ENCODE measurements at regions not wholly inside any gene's neighbourhood (a gene's known extent, or its start where the extent isn't known, plus 50 kb on each side); places are given as distances from the start of the nearest gene placed in this dataset.
"Not testable (repeated sequence)": the region's sequence is repeated elsewhere in the genome, so short reads cannot be mapped to it uniquely, and the experiment has no call there.

DNA sequence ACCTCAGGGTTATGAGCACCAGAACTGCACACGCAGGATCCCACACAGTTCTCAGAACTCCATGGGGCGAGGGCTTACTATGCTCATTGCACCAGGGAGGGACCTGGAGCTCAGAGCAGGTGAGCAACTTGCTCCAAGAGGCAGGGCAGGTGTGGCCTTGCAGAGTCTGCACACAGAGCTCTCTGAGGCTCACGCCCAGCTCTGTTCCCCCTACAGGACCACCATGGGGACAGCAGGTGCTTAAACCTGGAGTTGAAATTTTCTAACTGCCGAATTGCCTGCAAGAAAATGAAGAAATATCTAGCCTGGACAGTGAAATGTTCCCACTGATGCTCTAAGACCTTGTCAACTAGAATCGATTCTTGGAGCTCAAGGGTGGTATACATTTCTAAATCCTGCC lies 49.9 kb upstream of the MSMB start:
- not testable (repeated sequence) for DNase-seq

DNA sequence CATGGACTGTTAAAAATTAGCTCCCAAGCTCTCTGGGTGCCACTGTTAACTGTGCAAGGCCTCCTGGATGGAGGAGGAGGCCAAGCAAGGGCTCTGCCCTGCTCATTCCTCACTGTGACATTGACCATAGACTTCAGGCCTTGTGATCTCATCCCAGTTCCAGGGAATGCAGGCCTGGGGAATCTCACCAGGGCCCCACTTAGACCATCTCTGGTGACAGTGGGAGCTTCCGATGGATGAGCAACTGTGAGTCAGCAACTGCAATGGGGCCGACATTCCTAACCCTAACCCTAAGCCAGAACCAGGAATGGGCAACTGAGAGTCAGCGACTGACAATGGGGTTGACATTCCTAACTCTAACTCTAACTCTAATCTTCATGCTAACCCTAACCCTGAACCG lies 50.4 kb upstream of the MSMB start:
- no peak for DNase-seq

DNA sequence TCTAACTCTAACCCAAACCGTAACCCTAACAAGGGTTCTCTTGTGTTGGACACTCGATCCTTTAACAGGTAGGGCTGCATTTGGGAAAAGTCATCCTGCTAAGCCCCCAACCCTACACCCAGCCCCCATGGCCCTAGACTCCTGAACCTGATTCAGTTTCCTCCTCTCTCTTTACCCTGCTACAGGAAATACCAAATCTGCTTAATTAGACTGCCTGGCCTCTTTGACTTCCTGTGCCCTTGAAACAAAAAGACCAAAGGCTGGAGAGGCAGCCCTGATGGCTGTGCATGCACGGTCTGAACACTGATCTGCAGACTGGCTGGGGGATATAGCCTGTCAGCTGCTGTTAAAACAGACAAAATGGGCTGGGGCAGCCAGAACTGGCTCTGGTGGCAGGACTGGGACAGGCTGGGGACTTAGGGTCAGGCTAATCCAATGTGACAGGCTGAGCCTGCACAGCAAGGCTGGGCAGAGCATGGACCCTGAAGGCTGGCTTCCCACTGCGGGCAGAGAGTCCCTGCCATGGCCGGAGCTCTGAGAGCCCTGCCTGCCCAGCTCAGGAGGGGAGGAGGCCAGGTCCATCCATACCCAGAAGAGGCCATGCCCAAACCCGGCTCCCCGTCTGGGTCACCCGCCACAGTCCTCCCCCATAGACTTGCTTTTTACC lies 51.0 kb upstream of the MSMB start:
- no peak for DNase-seq

DNA sequence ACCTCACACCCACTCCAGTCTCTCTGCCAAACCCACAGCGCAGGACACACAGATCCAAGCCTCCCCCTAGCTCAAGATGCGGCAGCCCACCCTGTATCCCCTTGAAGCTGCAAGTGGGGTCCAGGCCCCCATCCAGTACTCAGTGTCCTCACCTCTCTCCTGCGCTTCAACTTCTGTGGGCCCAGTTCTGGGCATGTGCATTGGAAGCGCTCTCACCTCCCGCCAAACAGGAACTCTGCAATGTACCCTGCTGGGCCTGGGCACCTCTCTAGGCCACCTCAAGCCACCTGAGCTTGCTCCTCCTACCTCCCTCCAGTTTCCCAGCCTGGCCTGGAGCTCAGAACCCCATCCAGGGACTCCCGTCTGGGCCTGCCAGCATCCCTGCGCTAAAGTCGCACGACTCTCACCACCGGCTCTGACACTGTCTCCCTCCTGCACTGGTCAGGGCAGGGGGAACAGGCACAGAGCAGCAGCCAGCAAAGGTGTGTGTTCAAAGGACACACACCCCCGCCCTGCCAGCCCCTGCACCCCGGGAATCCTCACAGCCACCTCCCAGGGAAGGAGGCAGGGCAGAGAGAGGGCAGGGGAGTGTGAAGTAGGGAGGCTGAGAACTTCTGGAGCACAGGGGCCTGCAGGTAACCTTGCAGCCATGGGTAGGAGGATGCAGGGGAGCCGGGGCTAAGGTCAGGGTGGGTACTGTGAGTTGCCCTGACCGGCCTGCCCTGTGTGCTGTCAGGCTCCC lies 51.7 kb upstream of the MSMB start:
- no peak for DNase-seq

DNA sequence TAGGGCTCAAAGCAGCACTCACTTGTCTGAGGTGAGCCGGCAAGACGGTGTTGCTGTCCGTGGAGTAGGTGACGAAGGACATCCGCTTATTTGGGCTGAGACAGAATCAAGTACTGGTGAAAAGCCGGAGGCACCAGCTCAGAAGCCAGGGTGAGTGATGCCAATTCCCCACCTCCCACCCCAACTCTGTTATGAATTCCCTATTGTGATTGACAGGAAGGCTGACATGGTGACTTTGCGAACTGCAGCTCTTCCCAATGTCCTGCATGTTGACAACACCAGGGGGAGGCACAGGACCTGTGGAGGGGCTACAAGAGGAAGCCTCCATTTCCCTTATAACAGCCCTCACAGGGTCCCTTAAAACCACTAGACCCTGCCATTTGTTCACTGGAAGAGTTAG lies 52.3 kb upstream of the MSMB start:
- DNase-seq = no peak

DNA sequence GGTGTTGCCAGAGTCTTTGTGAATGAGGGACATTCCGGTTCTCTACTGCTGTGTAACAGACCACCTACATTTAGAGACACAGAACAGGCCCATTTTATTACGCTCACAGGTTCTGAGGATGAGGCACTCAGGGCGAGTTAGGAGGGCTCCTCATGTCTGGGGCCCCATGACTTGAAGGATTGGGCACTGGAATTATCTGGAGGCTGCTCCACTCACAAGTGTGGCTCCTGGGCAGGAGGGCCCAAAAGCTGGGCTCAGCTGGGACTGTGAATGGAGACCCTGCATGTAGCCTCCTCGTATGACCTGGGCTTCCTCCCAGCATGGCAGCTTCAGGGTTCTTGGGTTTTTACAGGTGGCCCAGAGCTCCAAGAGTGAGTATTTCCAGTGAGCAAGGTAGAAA lies 52.9 kb upstream of the MSMB start:
- not testable (repeated sequence) for DNase-seq

DNA sequence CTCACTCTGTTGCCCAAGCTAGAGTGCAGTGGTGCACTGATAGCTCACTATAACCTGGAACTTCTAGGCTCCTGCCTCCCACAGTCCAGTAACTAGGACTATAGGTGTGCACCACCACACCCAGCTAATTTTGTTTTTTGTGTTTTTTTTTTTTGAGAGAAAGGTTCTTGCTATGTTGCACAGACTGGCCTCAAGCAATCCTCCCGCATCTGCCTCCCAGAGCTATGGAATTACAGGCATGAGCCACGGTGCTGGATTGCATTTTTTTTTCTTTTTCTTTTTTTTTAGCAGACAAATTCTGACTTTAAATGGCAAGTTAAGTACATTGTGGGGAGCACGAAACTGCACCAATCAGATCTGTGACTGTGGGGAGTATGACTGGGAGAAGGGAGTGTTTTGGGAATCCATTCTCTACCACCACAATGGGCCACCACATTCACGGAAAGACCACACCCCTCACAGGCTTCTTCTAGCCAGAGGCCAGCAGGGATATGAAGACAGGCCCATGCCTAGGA lies 58.1 kb upstream of the MSMB start:
- DNase-seq = no peak

DNA sequence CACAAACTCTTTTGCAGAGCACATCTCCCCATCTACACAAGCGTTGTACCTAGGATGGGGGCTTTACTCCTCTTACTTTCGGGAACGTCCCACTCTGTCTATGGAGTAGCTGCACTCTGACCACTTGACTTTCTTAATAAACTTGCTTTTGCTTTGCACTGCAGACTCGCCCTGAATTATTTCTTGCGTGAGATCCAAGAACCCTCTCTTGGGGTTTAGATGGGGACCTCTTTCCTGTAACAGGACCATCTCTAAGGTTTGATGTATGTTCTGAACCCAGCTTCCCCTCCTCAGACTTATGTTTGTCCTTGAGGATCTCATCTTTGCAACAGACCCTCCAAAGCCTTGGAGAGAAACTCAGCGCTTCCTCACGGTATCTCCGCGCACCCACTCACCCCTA lies 59.3 kb upstream of the MSMB start:
- not testable (repeated sequence) for DNase-seq

DNA sequence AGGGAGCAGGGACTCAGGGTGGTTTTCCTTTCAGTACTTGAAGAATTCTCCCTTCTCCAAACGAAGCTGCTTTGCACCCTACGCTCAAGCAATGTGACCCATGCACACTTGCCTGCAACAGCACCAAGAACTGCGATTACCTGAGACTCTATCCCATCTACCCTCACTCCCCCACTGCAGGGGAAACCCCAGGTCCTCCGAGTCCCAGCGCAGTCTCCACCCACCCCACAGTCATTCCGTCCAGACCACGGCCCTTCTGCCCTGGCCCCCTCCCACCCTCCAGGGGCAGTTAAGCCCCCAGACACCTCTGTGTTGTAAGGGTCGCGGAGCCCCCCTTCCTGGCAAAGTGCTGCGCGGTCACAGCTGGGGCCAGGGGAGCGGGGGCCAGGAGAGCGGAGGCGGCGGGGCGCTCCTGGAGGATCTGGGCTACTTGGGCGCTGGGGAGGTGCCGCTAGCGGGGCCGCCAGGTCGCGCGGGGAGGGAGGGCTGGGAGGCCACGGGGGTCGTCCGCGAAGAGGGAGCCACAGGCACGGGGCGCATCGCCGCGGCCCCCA lies 59.9 kb upstream of the MSMB start:
- DNase-seq = not testable (repeated sequence)

DNA sequence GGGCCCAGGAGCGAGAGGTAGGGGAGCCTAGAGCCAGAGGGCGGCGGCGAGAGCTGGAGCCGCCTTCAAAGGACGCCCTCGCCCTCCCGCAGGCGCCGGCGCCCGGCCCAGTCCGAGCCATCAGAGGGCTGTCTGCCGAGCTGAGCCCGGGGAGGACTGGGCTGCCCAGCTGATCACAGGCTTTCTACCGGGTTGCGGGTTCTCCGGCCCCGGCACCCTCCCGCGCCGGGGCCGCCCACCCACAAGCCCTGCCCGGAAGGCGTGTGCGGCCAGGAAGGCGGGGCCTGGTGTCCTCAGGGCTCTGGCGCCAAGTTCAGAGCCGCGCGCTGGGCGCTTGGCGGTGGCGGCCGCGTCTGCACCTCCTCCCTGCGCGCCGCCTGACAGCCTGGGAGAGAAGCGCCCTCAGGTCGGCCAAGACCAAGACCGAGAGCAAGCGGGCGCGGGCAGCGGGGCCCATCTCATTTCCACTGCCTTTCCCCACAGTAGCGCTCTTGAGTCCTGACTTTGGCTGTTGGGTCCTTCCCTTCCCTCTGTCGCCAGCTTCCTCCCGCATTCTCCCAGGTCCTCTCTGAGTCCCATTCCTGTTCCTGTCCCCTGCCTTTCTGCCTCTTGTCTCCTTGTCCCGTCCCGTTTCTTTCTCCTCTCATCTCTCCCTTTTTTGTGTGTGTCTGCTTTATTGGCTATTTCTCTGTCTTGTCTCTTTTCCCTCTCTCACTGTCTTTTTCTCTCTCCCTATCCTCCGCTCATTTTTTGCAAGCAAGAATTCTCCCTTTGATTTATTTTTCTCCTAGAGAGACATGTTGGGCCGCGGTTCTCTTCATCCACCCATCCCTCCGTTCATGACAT lies 60.6 kb upstream of the MSMB start:
- peak; percentile 66 to 68 for DNase-seq

DNA sequence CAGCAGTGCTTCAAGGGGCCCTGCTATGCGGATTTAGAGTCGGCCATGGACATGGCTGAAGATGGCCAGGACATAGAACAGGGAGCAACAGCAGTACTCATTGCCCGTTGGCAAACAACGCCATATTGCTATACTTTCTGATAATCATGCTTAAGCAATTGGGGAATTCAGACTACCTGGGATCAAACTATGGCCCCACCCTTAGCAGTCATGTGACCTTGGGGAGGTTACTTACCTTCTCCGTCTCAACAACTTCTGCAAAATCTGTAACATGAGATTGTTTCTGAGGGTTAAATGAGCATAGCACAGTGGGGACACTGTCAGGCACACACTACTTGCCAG lies 62.1 kb upstream of the MSMB start:
- not testable (repeated sequence) for DNase-seq

DNA sequence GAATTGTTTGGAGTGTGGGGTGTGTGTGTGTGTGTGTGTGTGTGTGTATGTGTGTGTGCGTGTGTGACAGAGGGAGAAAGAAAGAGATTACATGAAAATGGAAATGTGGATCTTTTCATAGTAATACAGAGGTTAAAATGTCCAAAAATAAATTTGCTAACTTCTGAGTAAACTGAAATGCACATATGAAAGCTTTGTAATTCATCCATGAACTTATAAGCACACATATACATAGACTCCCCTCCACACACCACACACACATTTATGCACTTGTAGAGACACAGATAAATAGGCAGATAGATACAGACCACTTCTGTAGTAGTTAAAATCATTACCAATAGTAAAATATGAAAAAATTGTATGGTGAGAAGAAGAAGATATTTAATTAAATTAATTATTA lies 108.2 kb upstream of the MSMB start:
- DNase-seq = not testable (repeated sequence)

DNA sequence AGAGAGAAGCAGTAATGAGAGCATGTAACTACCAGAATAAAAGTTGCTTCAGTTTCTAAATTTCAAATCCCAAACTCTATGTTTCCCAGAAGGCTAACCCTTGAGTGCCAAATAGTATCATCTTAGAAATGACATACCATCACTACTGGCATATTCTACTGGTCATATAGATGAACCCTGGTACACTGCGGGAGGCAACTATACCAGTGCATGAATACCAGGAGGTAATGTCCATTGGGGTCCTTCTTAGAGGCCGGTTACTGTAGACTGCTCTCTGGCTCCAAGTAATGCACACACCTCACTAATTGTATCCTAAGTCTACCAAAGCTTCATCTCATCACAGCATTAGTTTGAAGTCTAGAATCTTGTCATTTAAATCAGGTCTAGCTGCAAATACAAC lies 108.6 kb upstream of the MSMB start:
- not testable (repeated sequence) for DNase-seq

DNA sequence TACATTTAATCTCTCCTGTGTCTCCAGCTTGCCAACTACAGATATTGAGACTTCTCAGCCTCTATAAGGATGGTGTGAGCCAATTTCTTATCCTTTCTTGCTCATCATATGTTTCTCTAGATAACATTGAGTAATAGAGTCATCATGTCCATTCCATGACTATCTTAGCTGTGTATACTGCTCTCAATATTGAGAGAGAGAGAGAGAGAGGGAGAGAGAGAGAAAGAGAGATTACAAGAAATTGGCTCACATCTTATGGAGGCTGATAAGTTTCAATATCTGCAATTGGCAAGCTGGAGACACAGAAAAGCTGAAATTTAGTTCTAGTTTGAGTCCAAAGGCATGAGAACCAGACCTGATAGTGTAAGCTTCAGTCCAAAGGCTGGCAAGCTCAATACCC lies 110.8 kb upstream of the MSMB start:
- DNase-seq = not testable (repeated sequence)

DNA sequence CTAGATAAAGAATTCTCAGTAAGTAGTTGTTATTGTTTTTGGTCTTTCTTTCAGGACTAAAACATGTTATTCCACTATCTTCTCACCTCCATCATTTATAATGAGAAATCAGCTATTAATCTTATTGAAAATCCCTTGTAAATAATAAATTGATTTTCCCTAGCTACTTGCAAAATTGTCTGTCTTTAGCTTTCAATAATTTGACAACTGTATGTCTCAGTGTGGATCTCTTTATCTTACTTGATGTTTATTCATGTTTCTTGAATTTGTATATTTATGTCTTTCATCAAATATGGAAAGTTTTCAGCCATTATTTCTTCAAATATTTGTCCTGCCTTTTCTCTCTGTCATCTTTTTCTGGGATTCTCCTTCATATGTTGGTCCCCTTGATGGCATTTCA lies 117.1 kb upstream of the ANTXRL start:
- DNase-seq = no peak

DNA sequence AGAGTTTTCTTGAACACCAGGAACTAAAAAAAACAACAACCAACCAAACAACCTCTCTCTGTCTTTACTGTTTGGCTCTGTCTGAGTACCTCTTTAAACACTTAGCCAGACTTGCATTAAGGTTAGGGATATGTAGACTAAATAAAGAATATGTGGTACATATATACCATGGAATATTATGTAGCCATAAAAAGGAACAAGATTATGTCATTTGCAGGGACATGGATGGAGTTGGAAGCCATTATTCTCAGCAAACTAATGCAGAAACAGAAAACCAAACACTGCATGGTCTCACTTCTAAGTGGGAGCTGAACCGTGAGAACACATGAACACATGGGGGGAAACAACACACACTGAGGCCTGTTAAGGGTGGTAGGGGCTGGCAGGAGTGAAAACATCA lies 116.0 kb upstream of the ANTXRL start:
- DNase-seq = no peak

DNA sequence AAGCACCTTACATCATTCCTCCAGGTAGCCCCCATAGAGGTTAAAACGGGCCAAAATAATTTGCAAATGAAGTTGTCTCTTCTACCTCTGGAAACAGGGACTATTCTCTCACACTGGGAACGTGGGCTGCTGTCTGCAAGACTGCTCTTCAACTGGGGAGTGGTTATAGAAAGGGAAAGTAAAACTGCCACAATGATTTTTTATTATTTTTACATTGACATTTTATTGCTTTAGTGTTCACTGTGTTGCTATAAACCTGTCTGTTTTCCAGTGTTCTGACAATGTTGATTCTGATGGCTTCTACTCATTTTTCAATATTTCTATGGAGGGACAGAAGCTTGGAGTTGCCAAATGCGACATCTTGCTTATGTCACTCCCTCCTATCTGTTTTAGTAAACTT lies 115.1 kb upstream of the ANTXRL start:
- no peak for DNase-seq

DNA sequence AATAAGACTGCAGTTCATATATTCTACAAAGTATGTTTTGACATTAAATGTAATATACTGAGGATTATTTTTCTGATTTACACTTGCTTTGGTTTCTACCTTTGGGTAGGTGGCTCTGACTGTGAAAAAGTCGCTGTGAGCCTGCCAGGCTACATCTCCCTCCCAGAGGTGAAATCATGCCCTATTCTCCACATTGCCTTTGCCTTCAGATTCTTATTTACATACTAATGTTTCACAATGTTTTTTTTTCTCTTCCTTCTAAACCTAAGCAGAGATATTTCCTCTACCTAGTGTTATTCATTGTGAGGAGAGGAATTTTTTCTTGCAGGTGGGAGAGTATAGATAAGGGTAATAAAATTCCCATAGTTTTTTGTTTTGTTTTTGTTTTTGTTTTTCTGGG lies 111.5 kb upstream of the ANTXRL start:
- no peak for DNase-seq

DNA sequence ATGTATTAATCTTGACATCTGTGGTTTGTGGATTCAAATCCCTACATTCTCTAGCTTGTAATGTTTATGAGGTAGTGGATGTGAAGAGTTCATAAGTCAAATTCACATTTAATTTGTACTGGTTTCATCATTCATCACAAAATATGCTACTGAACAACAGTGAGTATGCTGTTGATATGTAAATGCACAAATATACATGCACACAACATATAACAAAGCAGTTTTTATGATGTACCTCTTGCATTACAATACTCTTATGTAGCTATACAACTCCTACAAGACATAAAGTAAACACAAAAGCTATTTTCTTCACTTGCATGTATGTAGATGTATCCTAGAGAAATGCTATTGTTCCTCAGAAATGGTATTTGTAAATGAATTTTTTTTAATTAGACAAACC lies 111.0 kb upstream of the ANTXRL start:
- DNase-seq = no peak

DNA sequence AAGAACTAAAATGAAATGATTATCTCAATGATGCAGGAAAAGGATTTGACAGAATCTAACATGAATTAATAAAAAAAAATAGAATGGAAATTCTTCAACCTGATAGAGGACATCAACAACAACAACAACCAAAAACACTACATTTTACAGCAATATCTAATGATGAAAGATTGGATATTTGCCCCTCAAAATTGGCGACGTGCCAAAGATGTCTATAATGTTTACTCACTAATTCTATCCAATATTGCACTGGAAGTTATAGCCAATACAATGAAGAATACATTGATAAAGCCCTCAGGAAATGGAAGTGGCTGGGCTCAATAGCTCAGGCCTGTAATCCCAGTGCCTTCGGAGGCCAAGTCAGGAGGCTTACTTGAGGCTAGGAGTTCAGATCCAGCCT lies 99.4 kb upstream of the ANTXRL start:
- DNase-seq = not testable (repeated sequence)

DNA sequence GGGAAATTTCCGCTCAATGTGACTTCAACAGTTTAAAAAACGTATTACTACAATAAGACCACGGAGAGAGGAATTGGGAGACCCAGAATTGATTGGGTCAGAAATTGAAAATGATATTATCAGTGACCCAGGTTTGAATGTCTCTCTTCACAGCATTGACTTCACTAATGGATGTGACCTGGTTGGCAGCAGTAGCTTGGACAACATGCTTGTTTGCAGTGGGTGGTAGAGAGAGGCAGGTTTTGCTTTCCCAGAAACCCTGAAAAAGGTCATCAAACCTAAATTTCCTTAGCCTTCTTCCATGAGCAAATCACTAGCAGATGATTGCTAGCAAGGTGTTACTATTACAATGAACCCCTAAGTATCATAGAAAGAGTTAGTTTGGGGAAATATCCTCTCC lies 89.7 kb upstream of the ANTXRL start:
- no peak for DNase-seq

DNA sequence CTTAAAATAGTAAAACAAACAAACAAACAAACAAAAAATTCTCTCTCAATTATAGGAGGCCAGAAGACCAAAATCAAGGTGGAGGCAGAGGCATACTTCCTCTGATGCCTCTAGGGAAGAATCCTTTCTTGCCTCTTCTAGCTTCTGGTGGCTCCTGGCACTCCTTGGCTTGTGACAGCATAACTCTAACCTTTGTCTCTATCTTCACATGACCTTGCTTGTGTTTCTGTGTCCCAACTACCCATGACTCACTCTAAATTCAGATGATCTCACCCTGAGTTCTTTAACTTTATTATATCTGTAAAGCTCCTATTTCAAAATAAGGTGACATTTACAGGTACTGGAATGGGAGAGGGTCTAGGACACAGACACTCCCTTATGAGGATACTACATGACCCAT lies 88.3 kb upstream of the ANTXRL start:
- DNase-seq = no peak

DNA sequence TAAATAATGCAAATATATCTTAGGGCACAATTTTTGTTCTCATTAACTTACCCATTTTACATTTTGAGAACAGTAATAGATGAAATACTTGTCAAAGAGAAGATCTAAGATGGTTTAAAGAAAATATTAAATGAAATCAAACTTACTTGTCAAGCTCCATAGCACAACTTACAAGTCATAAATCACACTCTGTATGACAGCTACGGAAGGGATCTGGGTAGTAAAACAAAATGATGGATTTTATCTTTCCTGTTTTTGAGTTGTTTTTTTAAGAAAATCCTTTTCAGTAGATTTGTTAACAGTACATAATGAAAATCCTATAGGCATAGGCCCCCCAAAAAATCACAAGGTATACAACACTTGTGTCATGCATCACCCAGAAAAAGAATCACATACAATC lies 84.4 kb upstream of the ANTXRL start:
- not testable (repeated sequence) for DNase-seq
